MM.1S (cell line): ENCODE measurements at regions not wholly inside any gene's neighbourhood (a gene's known extent, or its start where the extent isn't known, plus 50 kb on each side); places are given as distances from the start of the nearest gene placed in this dataset.
"Not testable (repeated sequence)": the region's sequence is repeated elsewhere in the genome, so short reads cannot be mapped to it uniquely, and the experiment has no call there.

ENCODE experiments used
- DNase-seq: peaks from one replicate; pipeline ENCODE4 v3.0.0-alpha.2; 2015
- H2AFZ ChIP-seq: fragments of 300-600 bp; sonication (generic); 2 replicates; pipeline ENCODE4 v1.6.0; 2016; ENCODE audit warnings: antibody characterized with exemption, low read length
- H3F3A ChIP-seq: fragments of 300-600 bp; sonication (generic); 2 replicates; pipeline ENCODE4 v1.6.1; 2016; ENCODE audit warnings: mild to moderate bottlenecking, antibody characterized with exemption, low read length, moderate library complexity, mixed read lengths; ENCODE audit not compliant: insufficient read depth
- H3K27ac ChIP-seq: fragments of 300-600 bp; sonication (generic); 2 replicates; pipeline ENCODE4 v1.5.1; 2016; ENCODE audit warnings: mild to moderate bottlenecking, low read length
- H3K27me3 ChIP-seq: fragments of 300-600 bp; sonication (generic); replicated peaks from 2 replicates; pipeline ENCODE4 v1.6.0; 2016; ENCODE audit warnings: low read length; ENCODE audit not compliant: insufficient read depth
- H3K36me3 ChIP-seq: fragments of 300-600 bp; sonication (generic); replicated peaks from 2 replicates; pipeline ENCODE4 v1.6.1; 2016; ENCODE audit warnings: mild to moderate bottlenecking, low read length, mixed read lengths; ENCODE audit not compliant: insufficient read depth
- H3K4me1 ChIP-seq: fragments of 300-600 bp; sonication (generic); 2 replicates; pipeline ENCODE4 v1.6.1; 2016; ENCODE audit warnings: low read length, mixed read lengths
- H3K4me2 ChIP-seq: fragments of 300-600 bp; sonication (generic); 2 replicates; pipeline ENCODE4 v1.6.0; 2016; ENCODE audit warnings: low read depth, low read length
- H3K4me3 ChIP-seq: fragments of 300-600 bp; sonication (generic); 2 replicates; pipeline ENCODE4 v1.5.1; 2016; ENCODE audit warnings: low read length, mixed read lengths
- H3K79me2 ChIP-seq: fragments of 300-600 bp; sonication (generic); 2 replicates; pipeline ENCODE4 v1.6.1; 2016; ENCODE audit warnings: mixed run types, low read length, mixed read lengths
- H3K9ac ChIP-seq: fragments of 300-600 bp; sonication (generic); 2 replicates; pipeline ENCODE4 v1.6.1; 2016; ENCODE audit warnings: low read length, mixed read lengths
- H3K9me2 ChIP-seq: fragments of 300-600 bp; sonication (generic); replicated peaks from 2 replicates; pipeline ENCODE4 v1.6.1; 2016; ENCODE audit warnings: mild to moderate bottlenecking, low read length, mixed read lengths; ENCODE audit not compliant: insufficient read depth
- H3K9me3 ChIP-seq: fragments of 300-600 bp; sonication (generic); replicated peaks from 2 replicates; pipeline ENCODE4 v1.6.1; 2016; ENCODE audit warnings: mild to moderate bottlenecking, low read length, mixed read lengths; ENCODE audit not compliant: insufficient read depth
- H4K20me1 ChIP-seq: fragments of 300-600 bp; sonication (generic); 2 replicates; pipeline ENCODE4 v1.6.1; 2016; ENCODE audit warnings: mild to moderate bottlenecking, low read length, moderate library complexity, mixed read lengths; ENCODE audit not compliant: insufficient read depth
- EZH2 ChIP-seq: fragments of 300-600 bp; sonication (generic); optimal IDR thresholded peaks from 2 replicates; pipeline ENCODE3; 2017; ENCODE audit warnings: low read depth, mild to moderate bottlenecking, antibody characterized with exemption, low read length, mixed read lengths
- EZH2phosphoT487 ChIP-seq: fragments of 300-600 bp; sonication (generic); IDR thresholded peaks from 2 replicates; pipeline ENCODE4 v1.6.1; 2018; ENCODE audit warnings: antibody characterized with exemption, low read length
- TF ChIP-seq, protein P1 (sequence below): fragments of 300-600 bp; sonication (generic); IDR thresholded peaks from 2 replicates; pipeline ENCODE4 v1.5.1; 2016; ENCODE audit warnings: antibody characterized with exemption, low read length, mixed read lengths

DNA sequence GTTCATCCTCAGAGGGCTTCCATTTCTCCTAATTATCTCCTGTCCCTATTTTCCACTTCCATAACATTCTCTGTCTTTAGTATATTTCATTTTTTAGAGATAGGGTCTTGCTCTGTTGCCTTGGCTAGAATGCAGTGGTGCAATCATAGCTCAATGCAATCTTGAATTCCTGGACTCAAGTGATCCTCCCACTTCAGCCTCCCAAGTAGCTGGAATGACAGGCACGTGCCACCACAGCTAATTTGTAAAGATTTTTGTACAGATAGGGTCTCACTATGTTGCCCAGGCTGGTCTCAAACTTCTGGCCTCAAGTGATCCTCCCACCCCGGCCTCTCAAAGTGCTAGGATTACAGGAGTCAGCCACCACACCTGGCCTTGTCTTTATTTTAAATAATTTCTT lies 589.0 kb downstream of the ZEB2 start:
- H3K36me3 ChIP-seq = no peaks in the 10 kb centered on the region
- TF ChIP-seq EZH2phosphoT487 = no peak
- no peak overlapping the region for H3K27ac ChIP-seq
- no peaks in the 10 kb centered on the region for H3K9me3 ChIP-seq
- no peak overlapping the region for H3K4me3 ChIP-seq
- H4K20me1 ChIP-seq = no peaks in the 10 kb centered on the region
- no peak overlapping the region for H2AFZ ChIP-seq
- no peak overlapping the region for H3K4me2 ChIP-seq
- H3K9ac ChIP-seq = no peak overlapping the region
- no peaks in the 10 kb centered on the region for H3K9me2 ChIP-seq
- no peaks in the 10 kb centered on the region for H3K27me3 ChIP-seq
- DNase-seq = no peak
- H3K4me1 ChIP-seq = no peaks in the 10 kb centered on the region
- no peaks in the 10 kb centered on the region for H3F3A ChIP-seq
- no peaks in the 10 kb centered on the region for H3K79me2 ChIP-seq

DNA sequence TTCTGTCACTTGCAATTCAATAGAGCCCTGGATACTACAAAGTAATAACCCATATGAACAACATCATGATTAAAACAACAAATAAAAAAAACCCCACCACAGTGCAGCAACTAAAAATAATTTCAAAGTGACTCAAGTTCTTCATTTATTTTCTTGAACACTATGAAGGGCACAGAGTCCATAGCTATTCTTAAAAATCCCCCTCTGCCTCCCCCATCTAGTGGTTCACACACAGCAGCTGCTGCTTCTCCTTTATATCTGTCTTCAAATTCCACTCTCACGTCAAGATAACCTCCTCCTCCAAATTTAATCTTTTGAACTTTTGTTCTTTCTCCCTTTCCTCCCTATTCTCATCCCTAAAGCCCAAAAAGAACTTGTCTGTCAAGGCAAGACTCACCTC lies 591.3 kb downstream of the ZEB2 start:
- no peaks in the 10 kb centered on the region for H3K79me2 ChIP-seq
- no peak overlapping the region for H3K27ac ChIP-seq
- H3K4me1 ChIP-seq = no peaks in the 10 kb centered on the region
- no peak overlapping the region for H2AFZ ChIP-seq
- no peaks in the 10 kb centered on the region for H3K9me2 ChIP-seq
- no peaks in the 10 kb centered on the region for H3F3A ChIP-seq
- H3K4me2 ChIP-seq = no peak overlapping the region
- no peaks in the 10 kb centered on the region for H4K20me1 ChIP-seq
- H3K4me3 ChIP-seq = no peak overlapping the region
- no peaks in the 10 kb centered on the region for H3K9me3 ChIP-seq
- no peaks in the 10 kb centered on the region for H3K36me3 ChIP-seq
- H3K9ac ChIP-seq = no peak overlapping the region
- DNase-seq = no peak
- TF ChIP-seq, protein P1, sequence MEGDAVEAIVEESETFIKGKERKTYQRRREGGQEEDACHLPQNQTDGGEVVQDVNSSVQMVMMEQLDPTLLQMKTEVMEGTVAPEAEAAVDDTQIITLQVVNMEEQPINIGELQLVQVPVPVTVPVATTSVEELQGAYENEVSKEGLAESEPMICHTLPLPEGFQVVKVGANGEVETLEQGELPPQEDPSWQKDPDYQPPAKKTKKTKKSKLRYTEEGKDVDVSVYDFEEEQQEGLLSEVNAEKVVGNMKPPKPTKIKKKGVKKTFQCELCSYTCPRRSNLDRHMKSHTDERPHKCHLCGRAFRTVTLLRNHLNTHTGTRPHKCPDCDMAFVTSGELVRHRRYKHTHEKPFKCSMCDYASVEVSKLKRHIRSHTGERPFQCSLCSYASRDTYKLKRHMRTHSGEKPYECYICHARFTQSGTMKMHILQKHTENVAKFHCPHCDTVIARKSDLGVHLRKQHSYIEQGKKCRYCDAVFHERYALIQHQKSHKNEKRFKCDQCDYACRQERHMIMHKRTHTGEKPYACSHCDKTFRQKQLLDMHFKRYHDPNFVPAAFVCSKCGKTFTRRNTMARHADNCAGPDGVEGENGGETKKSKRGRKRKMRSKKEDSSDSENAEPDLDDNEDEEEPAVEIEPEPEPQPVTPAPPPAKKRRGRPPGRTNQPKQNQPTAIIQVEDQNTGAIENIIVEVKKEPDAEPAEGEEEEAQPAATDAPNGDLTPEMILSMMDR = no peak
- no peak for TF ChIP-seq EZH2phosphoT487
- no peak for TF ChIP-seq EZH2
- no peaks in the 10 kb centered on the region for H3K27me3 ChIP-seq

DNA sequence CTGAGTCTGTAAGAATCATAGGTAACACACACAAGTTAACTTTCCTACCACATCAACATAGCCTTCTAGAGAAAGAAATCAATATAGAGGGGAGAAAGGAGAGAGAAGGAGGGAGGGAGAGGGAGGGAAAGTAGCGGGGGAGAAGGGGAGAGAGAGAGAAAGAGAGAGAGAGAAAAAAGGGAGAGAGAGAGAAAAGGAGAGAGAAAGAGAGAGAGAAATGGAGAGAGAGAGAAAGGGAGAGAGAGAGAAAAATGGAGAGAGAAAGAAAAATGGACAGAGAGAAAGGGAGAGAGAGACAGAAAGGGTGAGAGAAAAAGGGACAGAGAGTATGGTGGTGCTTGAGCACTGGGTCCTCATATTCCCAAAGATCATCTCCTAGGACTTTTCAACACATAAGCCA lies 591.7 kb downstream of the ZEB2 start:
- Histone ChIP-seq H3K9ac (no peak overlapping the region), H4K20me1 (no peaks in the 10 kb centered on the region), H3K27ac (no peak overlapping the region), H3K4me3 (no peak overlapping the region), H3K79me2 (no peaks in the 10 kb centered on the region), H3K27me3 (no peaks in the 10 kb centered on the region), H3F3A (no peaks in the 10 kb centered on the region), H3K36me3 (no peaks in the 10 kb centered on the region), H3K9me2 (no peaks in the 10 kb centered on the region), H3K9me3 (no peaks in the 10 kb centered on the region; the same call in 1 of the 2 replicates), H2AFZ (no peak overlapping the region), H3K4me2 (no peak overlapping the region), H3K4me1 (no peaks in the 10 kb centered on the region)
- DNase-seq = no peak
- TF ChIP-seq, protein P1 = no peak
- no peak for TF ChIP-seq EZH2phosphoT487
- no peak for TF ChIP-seq EZH2

DNA sequence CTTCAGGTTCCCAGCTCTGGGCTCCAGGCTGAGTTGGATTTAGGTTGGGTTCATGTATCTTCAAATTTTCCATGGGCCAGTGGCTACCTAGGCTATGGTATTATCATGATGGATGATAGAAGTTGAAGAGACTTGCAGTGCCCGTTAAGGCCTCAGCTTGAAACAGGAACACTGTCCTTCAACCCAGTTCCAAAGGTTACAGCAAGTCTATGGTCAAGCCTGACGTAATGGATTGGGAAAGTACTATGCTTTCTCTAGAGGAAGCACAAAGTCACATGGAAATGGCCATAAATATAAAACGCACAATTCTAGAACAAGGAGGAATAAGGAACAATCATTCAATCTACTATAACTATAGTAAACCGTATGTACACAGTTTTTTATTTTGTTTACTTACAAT lies 593.2 kb downstream of the ZEB2 start:
- H3K27me3 ChIP-seq = no peaks in the 10 kb centered on the region
- H3F3A ChIP-seq = no peaks in the 10 kb centered on the region
- no peak overlapping the region for H3K9ac ChIP-seq
- H3K4me1 ChIP-seq = no peaks in the 10 kb centered on the region
- no peak overlapping the region for H3K27ac ChIP-seq
- H3K9me3 ChIP-seq = no peaks in the 10 kb centered on the region; the same call in 1 of the 2 replicates
- H3K36me3 ChIP-seq = no peaks in the 10 kb centered on the region
- no peaks in the 10 kb centered on the region for H4K20me1 ChIP-seq
- no peak for DNase-seq
- no peaks in the 10 kb centered on the region for H3K79me2 ChIP-seq
- no peak overlapping the region for H2AFZ ChIP-seq
- no peak overlapping the region for H3K4me2 ChIP-seq
- no peak overlapping the region for H3K4me3 ChIP-seq
- TF ChIP-seq EZH2phosphoT487 (no peak), EZH2 (no peak)
- TF ChIP-seq, protein P1 = no peak
- H3K9me2 ChIP-seq = no peaks in the 10 kb centered on the region

DNA sequence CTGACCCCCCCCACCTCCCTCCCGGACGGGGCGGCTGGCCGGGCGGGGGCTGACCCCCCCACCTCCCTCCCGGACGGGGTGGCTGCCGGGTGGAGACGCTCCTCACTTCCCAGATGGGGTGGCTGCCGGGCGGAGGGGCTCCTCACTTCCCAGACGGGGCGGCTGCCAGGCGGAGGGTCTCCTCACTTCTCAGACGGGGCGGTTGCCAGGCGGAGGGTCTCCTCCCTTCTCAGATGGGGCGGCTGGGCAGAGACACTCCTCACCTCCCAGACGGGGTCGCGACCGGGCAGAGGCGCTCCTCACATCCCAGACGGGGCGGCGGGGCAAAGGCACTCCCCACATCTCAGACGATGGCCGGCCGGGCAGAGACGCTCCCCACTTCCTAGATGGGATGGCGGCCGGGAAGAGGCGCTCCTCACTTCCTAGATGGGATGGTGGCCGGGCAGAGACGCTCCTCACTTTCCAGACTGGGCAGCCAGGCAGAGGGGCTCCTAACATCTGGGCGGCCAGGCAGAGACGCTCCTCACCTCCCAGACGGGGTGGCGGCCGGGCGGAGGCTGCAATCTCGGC lies 597.6 kb downstream of the ZEB2 start:
- not testable (repeated sequence) for H3K36me3 ChIP-seq, DNase-seq, H3K9me2 ChIP-seq, H4K20me1 ChIP-seq, H3K9ac ChIP-seq, H3K4me1 ChIP-seq, H2AFZ ChIP-seq, H3K79me2 ChIP-seq, H3K4me3 ChIP-seq, H3F3A ChIP-seq, H3K9me3 ChIP-seq, H3K4me2 ChIP-seq, H3K27ac ChIP-seq, H3K27me3 ChIP-seq
